ENCODE measurements at regions not wholly inside any gene's neighbourhood (a gene's known extent, or its start where the extent isn't known, plus 50 kb on each side); places are given as distances from the start of the nearest gene placed in this dataset.

DNA sequence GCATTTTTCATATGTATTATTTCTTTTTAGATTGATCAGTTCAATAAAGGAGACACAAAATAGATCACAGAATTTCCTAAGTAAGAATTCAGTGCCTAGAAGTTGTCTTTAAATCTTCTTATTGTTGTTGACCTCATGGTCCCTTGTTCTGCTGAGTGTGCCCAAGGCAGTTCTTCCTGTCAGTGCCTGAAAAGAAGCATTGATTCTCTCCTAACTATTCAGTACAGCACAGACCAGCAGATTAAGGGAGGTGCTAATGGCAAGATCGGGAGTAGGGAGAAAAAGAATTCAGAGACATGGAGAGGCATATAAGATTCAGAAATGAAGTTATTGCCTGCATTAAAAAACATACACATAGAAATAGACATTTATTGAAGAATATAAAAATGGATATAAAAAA is 180.5 kb upstream of the PCDH9 start:
- H3K9me3 ChIP-seq (ENCODE audit: low read length) = no peaks in the 10 kb centered on the region
- H2AFZ ChIP-seq (ENCODE audit: low read length) = no peak overlapping the region
- no TSS peak for BruUV-seq (replicated peaks)
- H3K4me2 ChIP-seq (ENCODE audit: low read length) = no peak overlapping the region
- DNase-seq (no peak), ATAC-seq (no peak)
- intact Hi-C loops (cut with micrococcal nuclease) = loop anchor here (10.0 kb wide), 1 partner anchor 176 kb away; the partner anchor contains the start of gene PCDH9
- no peaks in the 10 kb centered on the region for H4K20me1 ChIP-seq (ENCODE audit: low read length)
- no peaks in the 10 kb centered on the region for H3K4me1 ChIP-seq (ENCODE audit: insufficient read depth, low read length)
- no peak overlapping the region for H3K4me3 ChIP-seq (ENCODE audit: low read length)
- ChIA-PET CTCF (no interaction called here), POLR2A (ENCODE audit: unreplicated experiment) (no interaction called here)
- H3K79me2 ChIP-seq (ENCODE audit: low read length) = no peaks in the 10 kb centered on the region
- H3K9ac ChIP-seq (ENCODE audit: low read length) = no peak overlapping the region
- H3K9me2 ChIP-seq (replicated peaks; ENCODE audit: low read length) = no peaks in the 10 kb centered on the region
- no peaks in the 10 kb centered on the region for H3K36me3 ChIP-seq (ENCODE audit: low read depth, low read length)
- H3F3A ChIP-seq (ENCODE audit: low read length, unreplicated experiment) = no peaks in the 10 kb centered on the region
- TF ChIP-seq, protein P1, sequence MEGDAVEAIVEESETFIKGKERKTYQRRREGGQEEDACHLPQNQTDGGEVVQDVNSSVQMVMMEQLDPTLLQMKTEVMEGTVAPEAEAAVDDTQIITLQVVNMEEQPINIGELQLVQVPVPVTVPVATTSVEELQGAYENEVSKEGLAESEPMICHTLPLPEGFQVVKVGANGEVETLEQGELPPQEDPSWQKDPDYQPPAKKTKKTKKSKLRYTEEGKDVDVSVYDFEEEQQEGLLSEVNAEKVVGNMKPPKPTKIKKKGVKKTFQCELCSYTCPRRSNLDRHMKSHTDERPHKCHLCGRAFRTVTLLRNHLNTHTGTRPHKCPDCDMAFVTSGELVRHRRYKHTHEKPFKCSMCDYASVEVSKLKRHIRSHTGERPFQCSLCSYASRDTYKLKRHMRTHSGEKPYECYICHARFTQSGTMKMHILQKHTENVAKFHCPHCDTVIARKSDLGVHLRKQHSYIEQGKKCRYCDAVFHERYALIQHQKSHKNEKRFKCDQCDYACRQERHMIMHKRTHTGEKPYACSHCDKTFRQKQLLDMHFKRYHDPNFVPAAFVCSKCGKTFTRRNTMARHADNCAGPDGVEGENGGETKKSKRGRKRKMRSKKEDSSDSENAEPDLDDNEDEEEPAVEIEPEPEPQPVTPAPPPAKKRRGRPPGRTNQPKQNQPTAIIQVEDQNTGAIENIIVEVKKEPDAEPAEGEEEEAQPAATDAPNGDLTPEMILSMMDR (conservative IDR thresholded peaks at IDR 0.05; ENCODE audit: low read depth, low read length) = no peak
- TF ChIP-seq EZH2 (IDR thresholded peaks at IDR 0.05; ENCODE audit: low read length, unreplicated experiment) (no peak), EZH2phosphoT487 (IDR thresholded peaks at IDR 0.05; ENCODE audit: borderline replicate concordance, low read length) (no peak)
- H3K27me3 ChIP-seq (ENCODE audit: low read length) = no peaks in the 10 kb centered on the region
- no peak overlapping the region for H3K27ac ChIP-seq (ENCODE audit: low read length)

DNA sequence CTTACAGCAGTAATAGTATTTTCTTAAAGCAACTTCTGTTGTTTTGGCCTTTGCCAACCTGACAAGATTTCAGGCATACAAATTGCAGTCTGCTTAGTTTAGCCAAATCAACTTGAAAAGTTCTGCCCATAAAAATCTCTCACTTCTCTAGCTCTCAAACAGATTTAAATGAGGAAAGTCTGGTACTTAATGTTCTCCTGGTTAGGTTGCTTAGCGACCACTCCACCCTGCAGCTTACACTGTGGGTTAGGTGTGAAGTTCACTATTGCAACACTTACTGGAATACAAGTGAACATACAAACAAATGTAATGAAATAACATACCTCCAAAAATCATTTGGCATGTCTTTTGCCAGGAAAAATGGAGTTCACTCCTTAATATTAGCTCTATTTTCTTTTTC is 178.7 kb upstream of the PCDH9 start:
- Histone ChIP-seq H3K36me3 (ENCODE audit: low read depth, low read length) (no peaks in the 10 kb centered on the region), H3K9me2 (replicated peaks; ENCODE audit: low read length) (no peaks in the 10 kb centered on the region), H3K9ac (ENCODE audit: low read length) (no peak overlapping the region), H3K4me1 (ENCODE audit: insufficient read depth, low read length) (no peaks in the 10 kb centered on the region), H3K27me3 (ENCODE audit: low read length) (no peaks in the 10 kb centered on the region), H2AFZ (ENCODE audit: low read length) (no peak overlapping the region), H3K4me2 (ENCODE audit: low read length) (no peak overlapping the region), H3K27ac (ENCODE audit: low read length) (no peak overlapping the region), H4K20me1 (ENCODE audit: low read length) (no peaks in the 10 kb centered on the region), H3K4me3 (ENCODE audit: low read length) (no peak overlapping the region), H3F3A (ENCODE audit: low read length, unreplicated experiment) (no peaks in the 10 kb centered on the region), H3K79me2 (ENCODE audit: low read length) (no peaks in the 10 kb centered on the region), H3K9me3 (ENCODE audit: low read length) (no peaks in the 10 kb centered on the region)
- BruUV-seq (replicated peaks) = no TSS peak
- ATAC-seq = no peak
- intact Hi-C loops (cut with micrococcal nuclease) = no loop called here
- POLR2A ChIA-PET (ENCODE audit: unreplicated experiment) = no interaction called here
- TF ChIP-seq, protein P1 (conservative IDR thresholded peaks at IDR 0.05; ENCODE audit: low read depth, low read length) = no peak
- TF ChIP-seq EZH2 (IDR thresholded peaks at IDR 0.05; ENCODE audit: low read length, unreplicated experiment) = no peak
- no peak for TF ChIP-seq EZH2phosphoT487 (IDR thresholded peaks at IDR 0.05; ENCODE audit: borderline replicate concordance, low read length)
- DNase-seq = no peak
- CTCF ChIA-PET = no interaction called here

GRCh38 chr13:67402546-67402945 is 172.4 kb upstream of the PCDH9 start:
- DNase-seq = no peak
- H3K9me2 ChIP-seq (replicated peaks; ENCODE audit: low read length) = no peaks in the 10 kb centered on the region
- TF ChIP-seq EZH2 (IDR thresholded peaks at IDR 0.05; ENCODE audit: low read length, unreplicated experiment) (no peak), EZH2phosphoT487 (IDR thresholded peaks at IDR 0.05; ENCODE audit: borderline replicate concordance, low read length) (no peak)
- TF ChIP-seq, protein P1 (conservative IDR thresholded peaks at IDR 0.05; ENCODE audit: low read depth, low read length) = no peak

More at GRCh38 chr13:67402546-67402945, 172.4 kb upstream of the PCDH9 start:
- intact Hi-C loops (cut with micrococcal nuclease) = no loop called here
- Histone ChIP-seq H3K27me3 (ENCODE audit: low read length) (no peaks in the 10 kb centered on the region), H3K4me3 (ENCODE audit: low read length) (no peak overlapping the region), H3K4me2 (ENCODE audit: low read length) (no peak overlapping the region), H3K9me3 (ENCODE audit: low read length) (no peaks in the 10 kb centered on the region), H3K9ac (ENCODE audit: low read length) (no peak overlapping the region), H3K79me2 (ENCODE audit: low read length) (no peaks in the 10 kb centered on the region), H3F3A (ENCODE audit: low read length, unreplicated experiment) (no peaks in the 10 kb centered on the region), H3K27ac (ENCODE audit: low read length) (no peak overlapping the region), H4K20me1 (ENCODE audit: low read length) (no peaks in the 10 kb centered on the region), H3K4me1 (ENCODE audit: insufficient read depth, low read length) (no peaks in the 10 kb centered on the region), H3K36me3 (ENCODE audit: low read depth, low read length) (no peaks in the 10 kb centered on the region), H2AFZ (ENCODE audit: low read length) (no peak overlapping the region)
- no TSS peak for BruUV-seq (replicated peaks)
- ChIA-PET POLR2A (ENCODE audit: unreplicated experiment) (no interaction called here), CTCF (no interaction called here)
- no peak for ATAC-seq

Data from PC-3 (cell line).